ENCODE measurements at regions not wholly inside any gene's neighbourhood (a gene's known extent, or its start where the extent isn't known, plus 50 kb on each side); places are given as distances from the start of the nearest gene placed in this dataset.
"Not testable (repeated sequence)": the region's sequence is repeated elsewhere in the genome, so short reads cannot be mapped to it uniquely, and the experiment has no call there.

GRCh38 chr4:34953145-34953799 lies 1291.0 kb downstream of the ARAP2 start:
- TF ChIP-seq, protein P1, sequence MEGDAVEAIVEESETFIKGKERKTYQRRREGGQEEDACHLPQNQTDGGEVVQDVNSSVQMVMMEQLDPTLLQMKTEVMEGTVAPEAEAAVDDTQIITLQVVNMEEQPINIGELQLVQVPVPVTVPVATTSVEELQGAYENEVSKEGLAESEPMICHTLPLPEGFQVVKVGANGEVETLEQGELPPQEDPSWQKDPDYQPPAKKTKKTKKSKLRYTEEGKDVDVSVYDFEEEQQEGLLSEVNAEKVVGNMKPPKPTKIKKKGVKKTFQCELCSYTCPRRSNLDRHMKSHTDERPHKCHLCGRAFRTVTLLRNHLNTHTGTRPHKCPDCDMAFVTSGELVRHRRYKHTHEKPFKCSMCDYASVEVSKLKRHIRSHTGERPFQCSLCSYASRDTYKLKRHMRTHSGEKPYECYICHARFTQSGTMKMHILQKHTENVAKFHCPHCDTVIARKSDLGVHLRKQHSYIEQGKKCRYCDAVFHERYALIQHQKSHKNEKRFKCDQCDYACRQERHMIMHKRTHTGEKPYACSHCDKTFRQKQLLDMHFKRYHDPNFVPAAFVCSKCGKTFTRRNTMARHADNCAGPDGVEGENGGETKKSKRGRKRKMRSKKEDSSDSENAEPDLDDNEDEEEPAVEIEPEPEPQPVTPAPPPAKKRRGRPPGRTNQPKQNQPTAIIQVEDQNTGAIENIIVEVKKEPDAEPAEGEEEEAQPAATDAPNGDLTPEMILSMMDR (IDR thresholded peaks at IDR 0.05; ENCODE audit: low read depth, low read length, missing control alignments) = peak; percentile 36
- H3K4me3 ChIP-seq (replicated peaks; ENCODE audit: low read depth, low read length) = no peak overlapping the region
- DNase-seq (ENCODE audit: extremely low read depth, low read depth) = peak; percentile 9

DNA sequence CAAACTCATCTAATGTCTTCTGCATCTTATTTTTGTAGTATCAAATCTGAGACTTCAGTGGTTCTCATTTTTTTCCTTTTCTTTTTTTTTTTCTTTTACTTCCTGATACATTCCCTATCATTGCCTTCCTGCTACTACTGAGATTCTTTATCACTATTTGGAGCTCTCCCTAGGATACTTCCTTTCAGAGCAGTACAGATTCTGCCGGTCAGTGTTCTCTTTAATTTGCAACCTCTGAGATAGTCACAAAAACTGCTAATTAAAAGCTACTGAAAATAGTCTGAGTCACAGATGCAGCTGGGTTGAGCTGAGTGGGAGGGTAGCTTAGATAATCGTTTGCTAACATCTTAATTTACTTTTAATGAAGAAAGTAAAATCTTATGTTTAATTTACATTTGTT lies 1279.7 kb downstream of the ARAP2 start:
- TF ChIP-seq, protein P1 (IDR thresholded peaks at IDR 0.05; ENCODE audit: low read depth, low read length, missing control alignments) = no peak
- DNase-seq (ENCODE audit: extremely low read depth, low read depth) = no peak
- H3K4me3 ChIP-seq (replicated peaks; ENCODE audit: low read depth, low read length) = no peak overlapping the region

- no peak overlapping the region for H3K4me3 ChIP-seq (replicated peaks; ENCODE audit: low read depth, low read length)
- TF ChIP-seq, protein P1 (IDR thresholded peaks at IDR 0.05; ENCODE audit: low read depth, low read length, missing control alignments) = no peak
- DNase-seq (ENCODE audit: extremely low read depth, low read depth) = no peak
Observed at GRCh38 chr4:34972189-34972588, 1272.1 kb downstream of the ARAP2 start.

DNA sequence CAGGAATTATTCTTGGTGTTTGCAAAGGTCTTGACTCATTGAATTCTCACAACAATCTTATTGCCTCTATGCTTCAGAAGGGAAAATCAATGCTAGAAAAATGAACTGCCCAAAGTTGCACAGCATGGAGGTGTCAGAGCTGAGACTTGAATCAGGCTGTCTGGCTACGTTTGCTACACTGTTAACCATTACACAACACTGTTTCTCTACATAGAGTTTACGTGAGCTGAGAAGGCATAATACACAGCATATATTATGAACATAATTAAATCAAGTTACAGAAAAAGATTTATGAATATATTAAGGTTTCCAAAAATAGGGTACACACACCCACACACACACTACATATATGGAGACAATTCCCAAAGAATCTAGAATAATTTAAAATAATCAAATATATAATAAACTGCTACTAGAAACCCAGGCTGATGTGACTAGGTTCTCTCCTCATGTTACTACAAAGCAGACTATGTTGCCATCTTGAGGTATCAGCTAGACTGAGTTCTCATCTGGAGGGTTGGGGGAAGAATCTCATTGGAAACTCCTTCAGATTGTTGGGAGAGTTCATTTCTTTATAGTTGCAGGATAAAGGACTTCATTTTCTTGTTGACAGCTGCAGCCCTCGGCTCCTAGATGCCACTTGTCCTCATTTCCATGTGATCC lies 1270.5 kb downstream of the ARAP2 start:
- TF ChIP-seq, protein P1 (IDR thresholded peaks at IDR 0.05; ENCODE audit: low read depth, low read length, missing control alignments) = no peak
- DNase-seq (ENCODE audit: extremely low read depth, low read depth) = no peak
- H3K4me3 ChIP-seq (replicated peaks; ENCODE audit: low read depth, low read length) = no peak overlapping the region

GRCh38 chr4:34974313-34974680 lies 1270.0 kb downstream of the ARAP2 start:
- no peak overlapping the region for H3K4me3 ChIP-seq (replicated peaks; ENCODE audit: low read depth, low read length)
- no peak for DNase-seq (ENCODE audit: extremely low read depth, low read depth)
- TF ChIP-seq, protein P1 (IDR thresholded peaks at IDR 0.05; ENCODE audit: low read depth, low read length, missing control alignments) = no peak

- H3K4me3 ChIP-seq (replicated peaks; ENCODE audit: low read depth, low read length); DNase-seq (ENCODE audit: extremely low read depth, low read depth): not testable (repeated sequence)
Observed at GRCh38 chr4:35021222-35021621, 1223.1 kb downstream of the ARAP2 start.

DNA sequence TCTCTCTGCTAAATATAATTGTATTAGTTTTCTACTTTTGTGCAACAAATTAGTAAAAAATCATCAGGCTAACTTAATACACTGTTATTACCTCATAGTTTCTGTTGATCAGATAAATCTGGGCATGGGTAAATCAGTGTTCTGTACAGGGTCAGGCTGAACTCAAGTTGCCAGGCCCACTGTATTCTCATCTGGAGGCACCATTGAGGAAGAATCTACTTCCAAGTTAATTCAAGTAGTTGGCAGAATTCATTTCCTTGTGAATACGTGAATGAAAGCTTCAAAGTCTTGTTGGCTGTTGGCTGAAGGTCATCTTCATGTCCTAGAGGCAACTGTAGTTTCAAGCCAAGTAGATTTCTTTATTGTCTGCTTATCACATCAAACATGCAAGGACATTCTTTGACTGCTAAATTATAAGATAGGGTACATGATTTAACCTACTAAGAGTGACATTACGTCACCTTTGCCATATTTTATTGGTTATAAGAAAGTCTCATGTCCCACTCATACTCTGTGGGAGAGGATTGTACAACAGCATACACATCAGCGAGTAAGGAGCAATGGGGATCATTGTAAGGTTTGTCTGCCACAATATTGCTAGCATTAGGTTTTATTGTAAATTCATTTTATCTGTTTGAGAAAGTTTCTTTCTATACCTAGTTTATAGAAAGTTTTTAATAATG lies 1219.0 kb downstream of the ARAP2 start:
- no peak overlapping the region for H3K4me3 ChIP-seq (replicated peaks; ENCODE audit: low read depth, low read length)
- TF ChIP-seq, protein P1 (IDR thresholded peaks at IDR 0.05; ENCODE audit: low read depth, low read length, missing control alignments) = no peak
- DNase-seq (ENCODE audit: extremely low read depth, low read depth) = no peak

All from HFF-Myc (cell line).